Heart left ventricle (tissue), 13 donors: ENCODE measurements at regions not wholly inside any gene's neighbourhood (a gene's known extent, or its start where the extent isn't known, plus 50 kb on each side); places are given as distances from the start of the nearest gene placed in this dataset.

Experiments
- POLR2A ChIP-seq, 2 donors: fragments of 450-650 bp; IDR thresholded peaks; one replicate each; pipeline ENCODE4 v1.6.1; 2017; ENCODE audit warnings: antibody characterized with exemption in 2 of 2, mild to moderate bottlenecking in 2 of 2, moderate library complexity in 2 of 2
- TF ChIP-seq, protein P1 (sequence below), 12 donors: fragments of 200-600 bp; sonication (generic) in 4 of 12; IDR thresholded peaks; one replicate each; pipeline versions ENCODE4 v1.5.0 to v1.8.0; 2018 to 2022; ENCODE audit warnings: antibody characterized with exemption in 12 of 12, mild to moderate bottlenecking in 5 of 12
- donor health status: ischemic (EF 13 %, LVEDD 7.1; RV severe dilation, severe dysfunction).
- donor health status: DM: no; HTN: yes; CAD: no.
- donor health status: DM: no; HTN: no; CAD: no.
- donor health status: ischemic (EF 25% LVEDD 6.9; RV normal size, moderate dysfunction).
- donor health status: ischemic (EF 25% LVEDD 5.7; RV mildly dilated, moderate dysfunction).
- donor health status: ischemic (EF 35%, LVEDD 5.7; RV mildly dilated, moderate dysfunction).
- donor health status: nonischemic (EF 11% LVEDD 7.7; RV severe dilation, severe dysfunction).
- donor health status: DM: yes; HTN: yes; CAD: no.
- donor health status: PGD.
- donor health status: ischemic (EF 29% LVEDD 5.4; RV normal size, mild dysfunction).
- donor health status: nonischemic (EF 23%, LVEDD 6.1; RV moderate dilation, normal function).

DNA sequence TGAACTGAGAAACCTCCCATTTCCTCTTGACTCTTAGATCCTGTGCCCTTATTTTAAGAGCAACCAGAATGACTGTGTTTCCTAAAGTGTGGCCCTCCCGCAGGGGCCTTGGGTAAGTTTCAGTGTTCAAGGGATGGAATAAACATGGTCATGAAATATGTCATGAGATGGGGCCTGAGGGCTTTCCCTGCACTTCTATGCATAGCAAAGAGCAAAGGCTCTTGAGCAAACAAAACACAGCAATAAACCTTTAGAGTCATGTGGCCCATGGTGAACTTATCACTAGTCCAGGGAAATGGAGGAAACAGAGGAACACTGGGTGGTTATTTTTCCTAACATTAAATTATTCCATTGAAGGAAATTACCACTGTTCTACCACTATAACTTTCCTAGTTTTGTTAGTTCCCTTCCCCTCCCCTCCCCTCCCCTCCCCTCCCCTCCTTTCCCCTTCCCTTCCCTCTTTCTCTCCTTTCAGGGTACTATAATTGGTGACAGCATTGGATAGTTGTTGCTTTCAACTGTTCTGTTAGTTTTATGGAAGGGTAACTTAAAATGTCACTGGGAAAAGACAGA, 72.4 kb downstream of the CTSL start:
- TF ChIP-seq, protein P1, sequence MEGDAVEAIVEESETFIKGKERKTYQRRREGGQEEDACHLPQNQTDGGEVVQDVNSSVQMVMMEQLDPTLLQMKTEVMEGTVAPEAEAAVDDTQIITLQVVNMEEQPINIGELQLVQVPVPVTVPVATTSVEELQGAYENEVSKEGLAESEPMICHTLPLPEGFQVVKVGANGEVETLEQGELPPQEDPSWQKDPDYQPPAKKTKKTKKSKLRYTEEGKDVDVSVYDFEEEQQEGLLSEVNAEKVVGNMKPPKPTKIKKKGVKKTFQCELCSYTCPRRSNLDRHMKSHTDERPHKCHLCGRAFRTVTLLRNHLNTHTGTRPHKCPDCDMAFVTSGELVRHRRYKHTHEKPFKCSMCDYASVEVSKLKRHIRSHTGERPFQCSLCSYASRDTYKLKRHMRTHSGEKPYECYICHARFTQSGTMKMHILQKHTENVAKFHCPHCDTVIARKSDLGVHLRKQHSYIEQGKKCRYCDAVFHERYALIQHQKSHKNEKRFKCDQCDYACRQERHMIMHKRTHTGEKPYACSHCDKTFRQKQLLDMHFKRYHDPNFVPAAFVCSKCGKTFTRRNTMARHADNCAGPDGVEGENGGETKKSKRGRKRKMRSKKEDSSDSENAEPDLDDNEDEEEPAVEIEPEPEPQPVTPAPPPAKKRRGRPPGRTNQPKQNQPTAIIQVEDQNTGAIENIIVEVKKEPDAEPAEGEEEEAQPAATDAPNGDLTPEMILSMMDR (IDR thresholded peaks at IDR 0.05) = no peak
- no peak for TF ChIP-seq POLR2A (IDR thresholded peaks at IDR 0.05)
